Stomach (tissue), 8 donors: ENCODE measurements at regions not wholly inside any gene's neighbourhood (a gene's known extent, or its start where the extent isn't known, plus 50 kb on each side); places are given as distances from the start of the nearest gene placed in this dataset.
A peak's percentile ranks its signal among the peaks of the same experiment; 100 is the strongest.

ENCODE experiments used
- DNase-seq, 2 donors: peaks; one replicate each; pipeline versions ENCODE4 v3.0.0 to v3.0.0-alpha.2; 2013 to 2019
- H3K27ac ChIP-seq, 5 donors: fragments of 200-600 bp in 4 of 5; sonication (generic) in 4 of 5; one replicate each; pipeline ENCODE4 v1.5.1; 2013 to 2019; ENCODE audit warnings: mild to moderate bottlenecking in 1 of 5, moderate library complexity in 1 of 5
- H3K27me3 ChIP-seq, 3 donors: fragments of 200-600 bp; sonication (generic); one replicate each; pipeline ENCODE4 v1.5.1; 2017 to 2019; ENCODE audit warnings: mixed run types in 1 of 3
- H3K36me3 ChIP-seq, 4 donors: fragments of 200-600 bp; sonication (generic); 1 replicate in 3 of 4; 2 replicates in 1 of 4; pipeline ENCODE4 v1.5.1; 2016 to 2019
- H3K4me1 ChIP-seq, 4 donors: fragments of 200-600 bp; sonication (generic); one replicate each; pipeline ENCODE4 v1.5.1; 2016 to 2019
- H3K4me3 ChIP-seq, 4 donors: fragments of 200-600 bp; sonication (generic) in 3 of 4; one replicate each; pipeline ENCODE4 v1.5.1; 2016 to 2019; ENCODE audit warnings: mild to moderate bottlenecking in 1 of 4
- H3K9me3 ChIP-seq, 4 donors: fragments of 200-600 bp; sonication (generic); one replicate each; pipeline ENCODE4 v1.5.1; 2016 to 2019
- EP300 ChIP-seq: sonication (generic); formaldehyde crosslinking; IDR thresholded peaks from one replicate; pipeline ENCODE4 v1.6.1; 2017; ENCODE audit warnings: antibody characterized with exemption
- POLR2A ChIP-seq, 4 donors: fragments of 450-650 bp; IDR thresholded peaks; one replicate each; pipeline ENCODE4 v1.6.1; 2016; ENCODE audit warnings: antibody characterized with exemption in 4 of 4, control low read depth in 2 of 4, mild to moderate bottlenecking in 1 of 4, moderate library complexity in 1 of 4
- POLR2AphosphoS5 ChIP-seq, 3 donors: sonication (generic); formaldehyde crosslinking; IDR thresholded peaks; one replicate each; pipeline ENCODE4 v1.6.1; 2016; ENCODE audit warnings: antibody characterized with exemption in 3 of 3
- WGBS, 5 donors: extraction: QIAGEN DNeasy Blood & Tissue Kit in 3 of 5; methylation state at CpG; one replicate each; pipeline versions ENCODE4 v1.1.5 to v1.1.7; 2013 to 2018; 5-methylcytosine and 5-hydroxymethylcytosine counted together
- intact Hi-C: fragments of 100-400 bp; cut with DNase I; formaldehyde crosslinking; loops from one replicate; pipeline ENCODE4 v1.15.1; 2023; ENCODE audit warnings: low total_unique reads
- TF ChIP-seq, protein P1 (sequence below), 7 experiments: fragments of 450-650 bp in 4 of 7; fragments of 200-600 bp in 3 of 7; sonication (generic) in 3 of 7; IDR thresholded peaks; one replicate each; pipeline ENCODE4 v1.5.1; 2016 to 2019; ENCODE audit warnings: antibody characterized with exemption in 7 of 7, control low read depth in 2 of 7, mild to moderate bottlenecking in 1 of 7
- donor health status: healthy with polysubstance abuse.
- donor health status: Bipolar disorder and iron deficiency.
- donor health status: healthy.

DNA sequence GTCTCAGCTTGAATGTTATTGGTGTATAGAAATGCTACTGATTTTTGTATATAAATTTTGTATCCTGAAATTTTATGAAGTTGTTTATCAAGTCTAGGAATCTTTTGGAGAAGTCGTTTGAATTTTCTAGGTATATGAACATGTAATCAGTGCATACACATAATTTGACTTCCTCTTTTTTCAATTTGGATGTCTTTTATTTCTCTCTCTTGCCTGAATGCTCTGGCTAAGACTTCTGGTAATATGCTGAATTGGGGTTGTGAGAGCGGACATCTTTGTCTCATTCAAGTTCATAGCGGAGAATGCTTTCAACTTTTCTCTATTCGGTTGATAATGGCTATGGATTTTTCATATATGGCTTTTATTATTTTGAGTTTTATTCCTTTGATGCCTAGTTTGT, 100.9 kb upstream of the MCTP2 start:
- no peak for DNase-seq
- H3K27ac ChIP-seq: no peak overlapping the region
- H3K36me3 ChIP-seq: no peaks in the 10 kb centered on the region
- TF ChIP-seq POLR2AphosphoS5 (IDR thresholded peaks at IDR 0.05): no peak
- TF ChIP-seq POLR2A (IDR thresholded peaks at IDR 0.05): no peak
- TF ChIP-seq, protein P1, sequence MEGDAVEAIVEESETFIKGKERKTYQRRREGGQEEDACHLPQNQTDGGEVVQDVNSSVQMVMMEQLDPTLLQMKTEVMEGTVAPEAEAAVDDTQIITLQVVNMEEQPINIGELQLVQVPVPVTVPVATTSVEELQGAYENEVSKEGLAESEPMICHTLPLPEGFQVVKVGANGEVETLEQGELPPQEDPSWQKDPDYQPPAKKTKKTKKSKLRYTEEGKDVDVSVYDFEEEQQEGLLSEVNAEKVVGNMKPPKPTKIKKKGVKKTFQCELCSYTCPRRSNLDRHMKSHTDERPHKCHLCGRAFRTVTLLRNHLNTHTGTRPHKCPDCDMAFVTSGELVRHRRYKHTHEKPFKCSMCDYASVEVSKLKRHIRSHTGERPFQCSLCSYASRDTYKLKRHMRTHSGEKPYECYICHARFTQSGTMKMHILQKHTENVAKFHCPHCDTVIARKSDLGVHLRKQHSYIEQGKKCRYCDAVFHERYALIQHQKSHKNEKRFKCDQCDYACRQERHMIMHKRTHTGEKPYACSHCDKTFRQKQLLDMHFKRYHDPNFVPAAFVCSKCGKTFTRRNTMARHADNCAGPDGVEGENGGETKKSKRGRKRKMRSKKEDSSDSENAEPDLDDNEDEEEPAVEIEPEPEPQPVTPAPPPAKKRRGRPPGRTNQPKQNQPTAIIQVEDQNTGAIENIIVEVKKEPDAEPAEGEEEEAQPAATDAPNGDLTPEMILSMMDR (IDR thresholded peaks at IDR 0.05): no peak
- TF ChIP-seq EP300: no peak
- 79 to 91% (median 85%) methylated on average over 4 of the region's 4 CpGs for WGBS, 5 donors
- intact Hi-C loops: no loop called here
- H3K4me1 ChIP-seq: no peaks in the 10 kb centered on the region
- no peak overlapping the region for H3K4me3 ChIP-seq
- H3K27me3 ChIP-seq: peaks cover 0 to 5% (median 5%) of the 10 kb centered on the region in 3 donors
- H3K9me3 ChIP-seq: no peaks in the 10 kb centered on the region

DNA sequence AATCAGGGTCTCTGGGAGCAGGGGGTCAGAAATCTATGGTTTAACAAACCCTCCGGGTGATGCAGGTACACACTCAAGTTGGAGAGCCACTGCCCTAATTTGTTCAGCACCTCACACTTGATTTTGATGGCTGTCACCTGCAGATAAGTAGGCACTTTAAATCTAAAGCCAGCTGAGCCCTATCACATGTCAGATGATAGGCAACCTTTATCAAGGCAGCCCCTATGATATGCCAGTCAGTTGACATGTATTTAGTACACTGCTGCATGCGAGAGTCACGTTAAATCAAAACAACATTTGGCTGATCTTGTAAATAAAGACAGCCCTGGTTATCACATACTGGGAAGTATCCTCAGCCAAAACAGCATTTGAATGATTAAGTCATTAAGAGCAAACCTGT, 104.4 kb upstream of the MCTP2 start:
- H3K4me3 ChIP-seq: no peak overlapping the region
- no peaks in the 10 kb centered on the region for H3K4me1 ChIP-seq
- no peaks in the 10 kb centered on the region for H3K9me3 ChIP-seq
- H3K36me3 ChIP-seq: no peaks in the 10 kb centered on the region
- intact Hi-C loops: loop anchor here (10.0 kb wide), 1 partner anchor 132 kb away; no protein-coding TSS in a partner anchor
- H3K27me3 ChIP-seq: no peaks in the 10 kb centered on the region
- no peak for TF ChIP-seq EP300
- TF ChIP-seq POLR2AphosphoS5 (IDR thresholded peaks at IDR 0.05): no peak
- TF ChIP-seq, protein P1 (IDR thresholded peaks at IDR 0.05): no peak
- TF ChIP-seq POLR2A (IDR thresholded peaks at IDR 0.05): no peak
- H3K27ac ChIP-seq: no peak overlapping the region
- WGBS, 5 donors: 29 to 52% (median 33%) methylated on average over 3 of the region's 3 CpGs
- DNase-seq: no peak

DNA sequence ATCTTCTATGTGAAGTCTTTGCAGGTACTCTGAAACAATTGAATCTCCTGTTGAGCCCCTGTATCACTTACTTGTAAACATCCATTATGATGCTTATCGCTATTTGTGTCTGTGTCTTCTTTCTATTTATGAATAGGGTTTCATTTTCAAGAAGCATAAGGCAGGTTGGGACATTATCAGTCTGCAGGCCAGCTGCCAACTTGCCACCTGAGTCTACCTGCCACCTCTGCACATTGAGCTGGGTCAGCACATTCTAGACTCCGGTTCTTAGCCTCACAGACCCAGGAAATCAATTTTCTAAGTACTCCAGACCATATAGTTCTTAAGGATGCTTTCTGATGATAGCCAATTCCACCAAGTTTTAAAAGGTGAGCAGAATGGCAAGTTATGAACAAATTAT, 105.7 kb upstream of the MCTP2 start:
- H3K27ac ChIP-seq: no peak overlapping the region
- 72 to 84% (median 81%) methylated on average over 2 of the region's 2 CpGs for WGBS, 5 donors
- H3K4me1 ChIP-seq: no peaks in the 10 kb centered on the region
- H3K27me3 ChIP-seq: no peaks in the 10 kb centered on the region
- intact Hi-C loops: loop anchor here (10.0 kb wide), 1 partner anchor 131 kb away; no protein-coding TSS in a partner anchor
- H3K4me3 ChIP-seq: no peak overlapping the region
- no peak for DNase-seq
- no peaks in the 10 kb centered on the region for H3K36me3 ChIP-seq
- TF ChIP-seq POLR2AphosphoS5 (IDR thresholded peaks at IDR 0.05) (no peak), EP300 (no peak), POLR2A (IDR thresholded peaks at IDR 0.05) (no peak)
- TF ChIP-seq, protein P1 (IDR thresholded peaks at IDR 0.05): no peak
- H3K9me3 ChIP-seq: no peaks in the 10 kb centered on the region

DNA sequence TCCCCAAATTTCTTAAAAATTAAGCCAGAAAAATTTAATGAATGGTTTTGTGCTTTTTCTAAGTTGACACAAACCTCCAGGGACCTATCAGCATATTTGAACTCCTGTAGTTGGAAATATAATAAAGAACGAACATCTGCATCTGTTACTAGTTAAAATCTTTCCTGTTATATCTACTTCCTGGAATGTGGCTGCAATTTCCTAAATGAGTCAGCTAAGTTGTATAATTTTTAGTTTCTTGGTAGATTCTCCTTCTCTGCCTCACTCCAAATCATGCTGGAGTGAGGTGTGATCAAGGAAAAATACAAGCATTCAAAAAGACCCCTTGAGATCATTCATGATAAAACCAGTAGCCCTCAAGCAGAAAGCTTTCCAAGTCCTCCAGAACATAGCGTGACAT, 106.2 kb upstream of the MCTP2 start:
- no peaks in the 10 kb centered on the region for H3K36me3 ChIP-seq
- peaks cover 0 to 2% (median 0%) of the 10 kb centered on the region in 4 donors for H3K4me1 ChIP-seq
- intact Hi-C loops: loop anchor here (10.0 kb wide), 1 partner anchor 130 kb away; no protein-coding TSS in a partner anchor
- TF ChIP-seq POLR2AphosphoS5 (IDR thresholded peaks at IDR 0.05) (no peak), POLR2A (IDR thresholded peaks at IDR 0.05) (no peak), EP300 (no peak)
- TF ChIP-seq, protein P1 (IDR thresholded peaks at IDR 0.05): no peak
- 60 to 74% (median 64%) methylated on average over 2 of the region's 2 CpGs for WGBS, 5 donors
- no peaks in the 10 kb centered on the region for H3K9me3 ChIP-seq
- H3K4me3 ChIP-seq: no peak overlapping the region
- no peak overlapping the region for H3K27ac ChIP-seq
- DNase-seq: peak in 1 of 2 donors; percentile 14
- no peaks in the 10 kb centered on the region for H3K27me3 ChIP-seq
